Gastrocnemius medialis (tissue), 4 donors: ENCODE measurements at regions not wholly inside any gene's neighbourhood (a gene's known extent, or its start where the extent isn't known, plus 50 kb on each side); places are given as distances from the start of the nearest gene placed in this dataset.

Experiments used
- CTCF ChIP-seq, 5 experiments: fragments of 450-650 bp in 3 of 5; fragments of 200-600 bp in 2 of 5; sonication (generic) in 2 of 5; IDR thresholded peaks in 4 of 5; conservative IDR thresholded peaks in 1 of 5; 1 replicate in 4 of 5; 2 replicates in 1 of 5; pipeline ENCODE4 v1.5.1; 2016 to 2019; ENCODE audit warnings: antibody characterized with exemption in 5 of 5, mild to moderate bottlenecking in 3 of 5, moderate library complexity in 3 of 5
- POLR2A ChIP-seq, 2 donors: fragments of 450-650 bp; IDR thresholded peaks; one replicate each; pipeline ENCODE4 v1.6.1; 2017; ENCODE audit warnings: antibody characterized with exemption in 2 of 2, mild to moderate bottlenecking in 2 of 2, moderate library complexity in 2 of 2

- no peak for TF ChIP-seq CTCF (IDR thresholded peaks at IDR 0.05 in 4 of 5, conservative IDR thresholded peaks at IDR 0.05 in 1 of 5)
- TF ChIP-seq POLR2A (IDR thresholded peaks at IDR 0.05): no peak
Measured at GRCh38 chr14:82766123-82766522, 1232.5 kb upstream of the SEL1L start.
